ENCODE measurements at regions not wholly inside any gene's neighbourhood (a gene's known extent, or its start where the extent isn't known, plus 50 kb on each side); places are given as distances from the start of the nearest gene placed in this dataset.
"Not testable (repeated sequence)": the region's sequence is repeated elsewhere in the genome, so short reads cannot be mapped to it uniquely, and the experiment has no call there.

DNA sequence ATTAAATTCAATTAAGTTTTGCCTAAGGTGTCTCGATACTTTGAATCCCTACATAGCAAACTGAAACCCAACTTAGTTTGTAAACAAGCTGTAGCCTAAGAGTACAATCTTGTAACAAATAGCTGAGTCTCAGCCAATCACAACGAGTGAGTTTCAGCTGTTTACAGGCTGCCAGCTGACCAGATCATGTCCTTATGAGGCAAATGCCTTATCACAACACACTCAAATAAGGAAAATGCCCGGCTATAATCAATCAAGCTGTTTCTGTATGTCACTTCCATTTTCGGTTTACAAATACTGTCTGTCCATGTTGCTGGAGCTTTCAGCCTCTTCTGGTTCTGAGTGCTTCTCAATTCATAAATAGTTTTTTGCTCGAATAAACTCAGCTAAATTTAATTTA lies 943.8 kb downstream of the SLC16A7 start:
- Histone ChIP-seq H3K9me3 (ENCODE audit: insufficient read depth, low read length) (no peaks in the 10 kb centered on the region), H3K4me2 (ENCODE audit: low read length) (peak overlapping the region; percentile 60), H3K4me3 (ENCODE audit: low read length) (peak overlapping the region; percentile 55), H3K9ac (ENCODE audit: low read length) (peak overlapping the region; percentile 16; the same call in 1 of the 2 replicates), H2AFZ (ENCODE audit: low read depth, low read length) (peak overlapping the region; percentile 79), H3K27ac (ENCODE audit: low read length) (no peak overlapping the region), H3K79me2 (ENCODE audit: low read length) (no peaks in the 10 kb centered on the region), H4K20me1 (ENCODE audit: insufficient read depth, low read length) (no peaks in the 10 kb centered on the region), H3K27me3 (ENCODE audit: low read depth, low read length) (no peaks in the 10 kb centered on the region), H3K4me1 (ENCODE audit: low read length) (no peaks in the 10 kb centered on the region), H3K36me3 (replicated peaks; ENCODE audit: low read depth, low read length) (no peaks in the 10 kb centered on the region)
- TF ChIP-seq, protein P1, sequence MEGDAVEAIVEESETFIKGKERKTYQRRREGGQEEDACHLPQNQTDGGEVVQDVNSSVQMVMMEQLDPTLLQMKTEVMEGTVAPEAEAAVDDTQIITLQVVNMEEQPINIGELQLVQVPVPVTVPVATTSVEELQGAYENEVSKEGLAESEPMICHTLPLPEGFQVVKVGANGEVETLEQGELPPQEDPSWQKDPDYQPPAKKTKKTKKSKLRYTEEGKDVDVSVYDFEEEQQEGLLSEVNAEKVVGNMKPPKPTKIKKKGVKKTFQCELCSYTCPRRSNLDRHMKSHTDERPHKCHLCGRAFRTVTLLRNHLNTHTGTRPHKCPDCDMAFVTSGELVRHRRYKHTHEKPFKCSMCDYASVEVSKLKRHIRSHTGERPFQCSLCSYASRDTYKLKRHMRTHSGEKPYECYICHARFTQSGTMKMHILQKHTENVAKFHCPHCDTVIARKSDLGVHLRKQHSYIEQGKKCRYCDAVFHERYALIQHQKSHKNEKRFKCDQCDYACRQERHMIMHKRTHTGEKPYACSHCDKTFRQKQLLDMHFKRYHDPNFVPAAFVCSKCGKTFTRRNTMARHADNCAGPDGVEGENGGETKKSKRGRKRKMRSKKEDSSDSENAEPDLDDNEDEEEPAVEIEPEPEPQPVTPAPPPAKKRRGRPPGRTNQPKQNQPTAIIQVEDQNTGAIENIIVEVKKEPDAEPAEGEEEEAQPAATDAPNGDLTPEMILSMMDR (IDR thresholded peaks at IDR 0.05; ENCODE audit: low read depth, low read length): no peak
- TF ChIP-seq EZH2phosphoT487 (IDR thresholded peaks at IDR 0.05; ENCODE audit: low read depth): no peak

DNA sequence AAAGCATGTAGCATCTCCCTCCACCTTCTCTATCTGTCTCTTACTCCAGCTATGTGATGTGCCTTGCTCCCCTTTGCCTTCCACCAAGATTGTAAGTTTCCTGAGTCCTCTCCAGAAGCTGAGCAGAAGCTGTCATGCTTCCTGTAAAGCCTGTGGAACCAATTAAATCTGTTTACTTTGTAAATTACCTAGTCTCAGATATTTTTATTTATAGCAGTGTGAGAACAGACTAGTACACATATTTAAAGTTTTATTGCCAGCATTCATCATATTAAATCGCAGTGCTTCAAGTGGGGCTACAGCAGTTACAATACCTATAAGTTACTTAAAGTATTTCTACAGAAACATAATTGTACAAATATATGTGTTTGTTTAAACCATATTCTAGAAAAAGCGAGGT lies 973.1 kb downstream of the SLC16A7 start:
- Histone ChIP-seq H4K20me1 (ENCODE audit: insufficient read depth, low read length) (no peaks in the 10 kb centered on the region), H3K9me3 (ENCODE audit: insufficient read depth, low read length) (no peaks in the 10 kb centered on the region), H3K36me3 (replicated peaks; ENCODE audit: low read depth, low read length) (no peaks in the 10 kb centered on the region), H3K79me2 (ENCODE audit: low read length) (no peaks in the 10 kb centered on the region), H3K4me2 (ENCODE audit: low read length) (no peak overlapping the region), H3K27me3 (ENCODE audit: low read depth, low read length) (no peaks in the 10 kb centered on the region), H3K4me3 (ENCODE audit: low read length) (no peak overlapping the region), H3K4me1 (ENCODE audit: low read length) (no peaks in the 10 kb centered on the region), H2AFZ (ENCODE audit: low read depth, low read length) (no peak overlapping the region), H3K27ac (ENCODE audit: low read length) (no peak overlapping the region), H3K9ac (ENCODE audit: low read length) (no peak overlapping the region)
- TF ChIP-seq EZH2phosphoT487 (IDR thresholded peaks at IDR 0.05; ENCODE audit: low read depth): no peak
- TF ChIP-seq, protein P1 (IDR thresholded peaks at IDR 0.05; ENCODE audit: low read depth, low read length): no peak

DNA sequence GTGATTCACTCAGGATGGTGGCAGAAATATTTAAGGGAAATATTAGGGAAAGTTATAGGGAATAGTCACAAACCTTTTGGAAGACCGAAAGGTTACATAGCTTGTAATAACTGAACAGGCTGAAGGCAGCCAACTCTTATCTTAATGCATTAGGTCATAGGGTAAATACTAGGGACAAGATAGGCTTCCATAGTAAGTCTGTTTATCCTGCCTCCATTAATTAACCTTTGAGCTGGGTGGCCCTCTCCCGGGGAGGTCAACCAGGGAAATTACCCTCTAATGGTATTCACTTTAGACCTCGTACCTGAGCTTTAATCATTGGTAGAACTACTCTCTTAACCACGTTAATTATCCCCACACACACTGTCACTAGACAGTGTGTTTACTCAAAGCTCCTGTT lies 981.8 kb downstream of the SLC16A7 start:
- H3K36me3 ChIP-seq (replicated peaks; ENCODE audit: low read depth, low read length): no peaks in the 10 kb centered on the region

DNA sequence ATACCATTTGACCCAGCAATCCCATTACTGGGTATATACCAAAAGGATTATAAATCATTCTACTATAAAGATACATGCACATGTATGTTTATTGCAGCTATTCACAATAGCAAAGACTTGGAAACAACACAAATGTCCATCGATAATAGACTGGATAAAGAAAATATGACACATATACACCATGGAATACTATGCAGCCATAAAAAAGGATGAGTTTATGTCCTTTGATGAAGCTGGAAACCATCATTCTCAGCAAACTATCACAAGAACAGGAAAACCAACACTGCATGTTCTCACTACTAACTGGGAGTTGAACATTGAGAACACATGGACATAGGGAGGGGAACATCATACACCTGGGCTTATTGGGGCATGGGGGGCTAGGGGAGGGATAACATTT lies 991.8 kb downstream of the SLC16A7 start:
- H3K79me2 ChIP-seq (ENCODE audit: low read length); H3K4me2 ChIP-seq (ENCODE audit: low read length); H3K9ac ChIP-seq (ENCODE audit: low read length); H3K27ac ChIP-seq (ENCODE audit: low read length); H3K27me3 ChIP-seq (ENCODE audit: low read depth, low read length); H2AFZ ChIP-seq (ENCODE audit: low read depth, low read length); H3K4me1 ChIP-seq (ENCODE audit: low read length); H3K9me3 ChIP-seq (ENCODE audit: insufficient read depth, low read length); H3K36me3 ChIP-seq (replicated peaks; ENCODE audit: low read depth, low read length); H4K20me1 ChIP-seq (ENCODE audit: insufficient read depth, low read length); H3K4me3 ChIP-seq (ENCODE audit: low read length): not testable (repeated sequence)

More for the DNA sequence above, 981.8 kb downstream of the SLC16A7 start:
- Histone ChIP-seq H3K27ac (ENCODE audit: low read length) (no peak overlapping the region), H3K27me3 (ENCODE audit: low read depth, low read length) (no peaks in the 10 kb centered on the region), H2AFZ (ENCODE audit: low read depth, low read length) (no peak overlapping the region), H3K9ac (ENCODE audit: low read length) (no peak overlapping the region), H3K4me3 (ENCODE audit: low read length) (no peak overlapping the region), H3K79me2 (ENCODE audit: low read length) (no peaks in the 10 kb centered on the region), H3K4me1 (ENCODE audit: low read length) (no peaks in the 10 kb centered on the region), H3K4me2 (ENCODE audit: low read length) (no peak overlapping the region), H3K9me3 (ENCODE audit: insufficient read depth, low read length) (no peaks in the 10 kb centered on the region), H4K20me1 (ENCODE audit: insufficient read depth, low read length) (no peaks in the 10 kb centered on the region)
- TF ChIP-seq EZH2phosphoT487 (IDR thresholded peaks at IDR 0.05; ENCODE audit: low read depth): no peak
- TF ChIP-seq, protein P1 (IDR thresholded peaks at IDR 0.05; ENCODE audit: low read depth, low read length): no peak

All from OCI-LY3 (cell line).